ENCODE measurements at regions not wholly inside any gene's neighbourhood (a gene's known extent, or its start where the extent isn't known, plus 50 kb on each side); places are given as distances from the start of the nearest gene placed in this dataset.
"Not testable (repeated sequence)": the region's sequence is repeated elsewhere in the genome, so short reads cannot be mapped to it uniquely, and the experiment has no call there.

DNA sequence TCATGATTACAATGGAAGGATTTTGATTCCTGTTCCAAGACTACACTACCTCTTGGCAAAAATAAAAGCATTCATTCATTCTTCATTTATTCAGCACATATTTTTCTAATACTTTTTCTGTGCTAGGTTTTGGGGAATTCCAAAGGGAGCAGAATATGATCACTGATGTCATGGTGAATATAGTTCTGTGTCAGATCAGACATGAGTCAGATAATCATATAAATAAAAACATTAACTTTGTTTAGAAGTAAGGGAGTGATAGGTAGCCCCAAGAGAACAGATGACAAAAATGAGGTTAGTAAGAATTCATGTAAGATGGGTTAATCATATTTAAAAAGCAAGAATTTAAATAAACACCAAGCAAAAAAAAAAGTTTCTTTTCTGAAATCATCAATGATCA is 94.1 kb upstream of the RANBP6 start:
- no peaks in the 10 kb centered on the region for H3K4me1 ChIP-seq (ENCODE audit: control insufficient read depth, insufficient read depth, low read length, poor library complexity, severe bottlenecking)
- no peak for DNase-seq
- H3K4me3 ChIP-seq (ENCODE audit: insufficient read depth, low read depth, low read length, poor library complexity, severe bottlenecking), result no peak overlapping the region
- no peaks in the 10 kb centered on the region for H3K36me3 ChIP-seq (ENCODE audit: control insufficient read depth, insufficient read depth, low read length)
- no peaks in the 10 kb centered on the region for H3K27me3 ChIP-seq (replicated peaks; ENCODE audit: control insufficient read depth, insufficient read depth, low read length, poor library complexity, severe bottlenecking)
- no peak overlapping the region for H3K27ac ChIP-seq (ENCODE audit: insufficient read depth, low read length, poor library complexity, severe bottlenecking)
- H3K9me3 ChIP-seq (ENCODE audit: control insufficient read depth, low read length), result no peaks in the 10 kb centered on the region

DNA sequence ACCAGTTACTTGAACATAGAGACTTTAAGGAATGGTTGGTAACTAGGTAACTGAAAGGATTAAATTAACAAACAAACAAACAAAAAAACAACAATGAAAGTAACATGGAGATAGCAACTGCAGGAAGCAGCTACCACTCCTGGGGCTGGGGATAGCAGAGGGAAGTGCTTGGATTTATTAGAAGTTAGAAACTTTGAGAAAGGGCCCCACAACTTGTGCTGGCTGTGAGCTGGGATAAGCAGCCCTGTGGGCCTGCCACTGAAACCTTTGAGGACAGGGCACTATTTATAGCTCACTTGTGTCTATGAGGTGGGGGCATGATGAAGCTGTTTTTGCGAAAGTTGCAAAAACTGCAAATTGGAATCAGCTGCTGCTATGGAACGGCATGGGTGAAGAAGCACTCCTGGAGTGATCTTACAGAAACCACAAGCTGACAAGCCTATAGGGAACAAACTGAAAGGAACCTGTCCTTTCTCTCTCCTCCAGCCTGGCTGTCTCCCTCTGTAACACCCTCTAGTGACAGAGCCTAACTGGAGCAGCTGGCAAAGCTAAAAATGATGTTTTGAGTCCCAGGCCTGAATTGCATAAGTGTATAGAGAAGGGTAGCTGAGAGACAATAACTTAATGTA is 91.4 kb upstream of the RANBP6 start:
- Histone ChIP-seq H3K9me3 (ENCODE audit: control insufficient read depth, low read length) (no peaks in the 10 kb centered on the region), H3K4me1 (ENCODE audit: control insufficient read depth, insufficient read depth, low read length, poor library complexity, severe bottlenecking) (no peaks in the 10 kb centered on the region), H3K4me3 (ENCODE audit: insufficient read depth, low read depth, low read length, poor library complexity, severe bottlenecking) (no peak overlapping the region), H3K27me3 (replicated peaks; ENCODE audit: control insufficient read depth, insufficient read depth, low read length, poor library complexity, severe bottlenecking) (no peaks in the 10 kb centered on the region), H3K36me3 (ENCODE audit: control insufficient read depth, insufficient read depth, low read length) (no peaks in the 10 kb centered on the region), H3K27ac (ENCODE audit: insufficient read depth, low read length, poor library complexity, severe bottlenecking) (no peak overlapping the region)
- DNase-seq, result no peak

DNA sequence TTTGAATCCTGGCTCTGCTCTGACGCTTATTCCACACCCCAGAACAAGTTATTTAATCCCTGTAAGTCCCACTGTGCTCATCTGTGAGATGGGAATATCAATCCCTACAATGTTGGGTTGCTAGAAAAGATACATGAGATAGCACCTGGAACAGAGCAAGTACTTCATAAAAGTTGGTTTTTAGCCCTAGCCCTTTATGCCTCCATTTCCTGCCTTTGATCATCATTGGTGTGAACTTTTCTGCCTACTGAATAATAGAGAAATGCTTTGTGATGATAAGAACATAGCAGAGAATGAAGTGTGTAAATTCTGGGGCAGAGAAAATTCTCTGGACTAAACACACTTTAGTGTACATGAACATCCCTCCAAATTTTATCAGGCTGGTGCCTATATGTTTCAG is 90.3 kb upstream of the RANBP6 start:
- DNase-seq, result no peak

DNA sequence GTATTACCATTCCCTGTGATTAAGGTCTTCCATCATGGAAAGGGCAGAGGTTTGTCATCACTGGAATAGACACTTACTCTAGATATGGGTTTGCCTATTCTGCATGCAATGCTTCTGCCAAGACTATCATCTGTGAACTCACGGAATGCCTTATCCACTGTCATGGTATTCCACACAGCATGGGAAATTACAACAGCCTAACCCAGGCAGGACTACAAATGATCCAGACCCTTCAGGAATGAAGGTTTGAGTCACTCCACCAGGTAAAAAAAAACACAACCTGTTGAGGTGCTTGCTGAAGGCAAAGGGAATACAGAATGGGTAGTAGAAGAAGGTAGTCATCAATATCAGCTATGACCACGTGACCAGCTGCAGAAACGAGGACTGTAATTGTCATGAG is 89.0 kb upstream of the RANBP6 start:
- DNase-seq; H3K9me3 ChIP-seq (ENCODE audit: control insufficient read depth, low read length); H3K27ac ChIP-seq (ENCODE audit: insufficient read depth, low read length, poor library complexity, severe bottlenecking); H3K27me3 ChIP-seq (replicated peaks; ENCODE audit: control insufficient read depth, insufficient read depth, low read length, poor library complexity, severe bottlenecking); H3K4me1 ChIP-seq (ENCODE audit: control insufficient read depth, insufficient read depth, low read length, poor library complexity, severe bottlenecking); H3K4me3 ChIP-seq (ENCODE audit: insufficient read depth, low read depth, low read length, poor library complexity, severe bottlenecking); H3K36me3 ChIP-seq (ENCODE audit: control insufficient read depth, insufficient read depth, low read length): not testable (repeated sequence)

More for the DNA sequence above, 90.3 kb upstream of the RANBP6 start:
- Histone ChIP-seq H3K27ac (ENCODE audit: insufficient read depth, low read length, poor library complexity, severe bottlenecking) (no peak overlapping the region), H3K9me3 (ENCODE audit: control insufficient read depth, low read length) (no peaks in the 10 kb centered on the region), H3K4me3 (ENCODE audit: insufficient read depth, low read depth, low read length, poor library complexity, severe bottlenecking) (no peak overlapping the region), H3K36me3 (ENCODE audit: control insufficient read depth, insufficient read depth, low read length) (no peaks in the 10 kb centered on the region), H3K27me3 (replicated peaks; ENCODE audit: control insufficient read depth, insufficient read depth, low read length, poor library complexity, severe bottlenecking) (no peaks in the 10 kb centered on the region), H3K4me1 (ENCODE audit: control insufficient read depth, insufficient read depth, low read length, poor library complexity, severe bottlenecking) (no peaks in the 10 kb centered on the region)

DNA sequence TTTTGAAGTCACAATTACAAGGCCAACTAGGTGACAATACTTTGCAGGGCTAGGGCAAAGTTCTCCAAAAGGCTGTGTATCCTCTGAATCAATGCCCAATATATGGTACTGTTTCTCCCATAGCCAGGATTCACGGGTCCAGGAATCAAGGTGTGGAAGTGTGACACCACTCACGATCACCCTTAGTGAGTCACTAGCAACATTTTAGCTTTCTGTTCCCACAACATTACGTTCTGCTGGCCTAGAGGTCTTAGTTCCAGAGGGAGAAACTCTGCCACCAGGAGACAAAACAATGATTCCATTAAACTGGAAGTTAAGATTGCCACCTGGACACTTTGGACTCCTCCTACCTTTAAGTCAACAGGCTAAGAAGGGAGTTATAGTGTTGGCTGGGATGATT is 88.5 kb upstream of the RANBP6 start:
- DNase-seq; H3K36me3 ChIP-seq (ENCODE audit: control insufficient read depth, insufficient read depth, low read length); H3K4me1 ChIP-seq (ENCODE audit: control insufficient read depth, insufficient read depth, low read length, poor library complexity, severe bottlenecking); H3K9me3 ChIP-seq (ENCODE audit: control insufficient read depth, low read length); H3K4me3 ChIP-seq (ENCODE audit: insufficient read depth, low read depth, low read length, poor library complexity, severe bottlenecking); H3K27me3 ChIP-seq (replicated peaks; ENCODE audit: control insufficient read depth, insufficient read depth, low read length, poor library complexity, severe bottlenecking); H3K27ac ChIP-seq (ENCODE audit: insufficient read depth, low read length, poor library complexity, severe bottlenecking): not testable (repeated sequence)

DNA sequence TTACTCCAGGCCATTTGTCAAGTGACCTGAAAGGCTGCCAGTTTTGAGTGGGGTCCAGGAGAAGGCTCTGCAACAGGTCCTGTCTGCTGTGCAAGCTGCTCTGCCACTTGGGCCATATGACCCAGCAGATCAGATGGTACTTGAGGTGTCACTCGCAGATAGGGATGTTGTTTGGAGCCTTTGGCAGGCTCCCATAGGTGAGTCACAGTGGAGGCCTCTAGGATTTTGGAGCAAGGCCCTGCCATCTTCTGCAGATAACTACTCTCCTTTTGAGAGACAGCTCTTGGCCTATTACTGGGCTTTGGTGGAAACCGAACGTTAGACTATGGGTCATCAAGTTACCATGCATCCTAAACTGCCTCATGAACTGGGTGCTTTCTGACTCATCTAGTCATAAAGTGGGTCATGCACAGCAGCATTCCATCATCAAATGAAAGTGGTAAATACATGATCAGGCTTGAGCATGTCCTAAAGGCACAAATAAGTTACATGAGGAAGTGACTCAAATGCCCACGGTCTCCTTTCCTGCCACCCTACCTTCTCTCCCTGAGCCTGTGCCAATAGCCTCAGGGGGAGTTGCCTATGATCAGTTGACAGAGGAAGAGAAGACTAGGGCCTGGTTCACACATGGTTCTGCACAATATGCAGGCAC is 87.0 kb upstream of the RANBP6 start:
- not testable (repeated sequence) for H3K27ac ChIP-seq (ENCODE audit: insufficient read depth, low read length, poor library complexity, severe bottlenecking); H3K4me1 ChIP-seq (ENCODE audit: control insufficient read depth, insufficient read depth, low read length, poor library complexity, severe bottlenecking); H3K27me3 ChIP-seq (replicated peaks; ENCODE audit: control insufficient read depth, insufficient read depth, low read length, poor library complexity, severe bottlenecking); DNase-seq; H3K4me3 ChIP-seq (ENCODE audit: insufficient read depth, low read depth, low read length, poor library complexity, severe bottlenecking); H3K9me3 ChIP-seq (ENCODE audit: control insufficient read depth, low read length); H3K36me3 ChIP-seq (ENCODE audit: control insufficient read depth, insufficient read depth, low read length)

DNA sequence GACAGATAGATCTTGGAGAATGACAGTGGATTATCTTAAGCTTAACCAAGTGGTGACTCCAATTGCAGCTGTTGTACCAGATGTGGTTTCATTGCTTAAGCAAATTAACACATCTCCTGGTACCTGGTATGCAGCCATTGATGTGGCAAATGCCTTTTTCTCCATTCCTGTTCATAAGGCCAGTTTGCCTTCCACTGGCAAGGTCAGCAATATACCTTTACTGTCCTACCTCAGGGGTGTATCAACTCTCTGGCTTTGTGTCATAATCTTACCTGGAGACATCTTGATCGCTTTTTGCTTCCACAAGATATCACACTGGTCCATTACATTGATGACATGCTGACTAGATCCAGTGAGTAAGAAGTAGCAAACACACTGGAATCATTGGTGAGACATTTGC is 86.3 kb upstream of the RANBP6 start:
- not testable (repeated sequence) for H3K36me3 ChIP-seq (ENCODE audit: control insufficient read depth, insufficient read depth, low read length); DNase-seq; H3K9me3 ChIP-seq (ENCODE audit: control insufficient read depth, low read length); H3K27ac ChIP-seq (ENCODE audit: insufficient read depth, low read length, poor library complexity, severe bottlenecking); H3K4me3 ChIP-seq (ENCODE audit: insufficient read depth, low read depth, low read length, poor library complexity, severe bottlenecking); H3K4me1 ChIP-seq (ENCODE audit: control insufficient read depth, insufficient read depth, low read length, poor library complexity, severe bottlenecking); H3K27me3 ChIP-seq (replicated peaks; ENCODE audit: control insufficient read depth, insufficient read depth, low read length, poor library complexity, severe bottlenecking)

DNA sequence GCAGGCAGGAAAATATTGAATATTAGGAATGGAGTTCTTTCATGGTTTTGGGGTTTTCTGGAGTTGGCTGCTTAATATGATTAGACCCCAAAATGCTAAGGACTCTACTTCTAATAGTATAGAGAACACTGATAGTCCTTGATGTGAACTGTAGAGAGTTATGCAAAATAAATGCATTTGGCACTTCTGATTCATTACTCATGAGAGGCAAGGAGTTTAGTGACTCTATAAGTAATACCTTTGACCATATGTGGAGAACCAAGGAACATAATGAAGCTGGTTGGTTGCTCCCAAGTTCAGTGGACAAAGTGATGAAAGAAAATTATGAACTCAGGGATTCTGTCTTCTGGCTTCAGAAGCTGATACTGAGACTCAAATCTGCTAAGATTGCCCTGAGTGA is 83.9 kb upstream of the RANBP6 start:
- H3K36me3 ChIP-seq (ENCODE audit: control insufficient read depth, insufficient read depth, low read length); H3K9me3 ChIP-seq (ENCODE audit: control insufficient read depth, low read length); H3K27ac ChIP-seq (ENCODE audit: insufficient read depth, low read length, poor library complexity, severe bottlenecking); H3K27me3 ChIP-seq (replicated peaks; ENCODE audit: control insufficient read depth, insufficient read depth, low read length, poor library complexity, severe bottlenecking); H3K4me1 ChIP-seq (ENCODE audit: control insufficient read depth, insufficient read depth, low read length, poor library complexity, severe bottlenecking); DNase-seq; H3K4me3 ChIP-seq (ENCODE audit: insufficient read depth, low read depth, low read length, poor library complexity, severe bottlenecking): not testable (repeated sequence)

DNA sequence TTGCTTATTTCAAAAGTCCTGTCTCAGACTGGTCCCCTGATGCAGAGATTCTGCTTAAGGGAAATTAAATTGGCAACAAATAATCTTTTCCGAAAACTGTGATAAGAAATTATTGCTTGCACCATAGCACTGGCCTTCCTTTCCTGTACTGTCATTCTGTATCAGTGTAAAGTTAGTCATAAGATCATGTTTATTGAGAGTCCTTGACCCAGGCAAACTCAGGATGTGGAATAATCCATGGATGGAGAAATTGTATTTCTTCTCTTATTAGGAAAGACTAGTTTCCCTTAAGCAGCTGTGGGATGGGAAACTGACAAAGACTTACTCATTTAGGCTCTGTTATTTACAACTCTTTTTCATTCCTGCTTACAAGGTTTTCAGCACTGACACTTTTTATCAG is 83.0 kb upstream of the RANBP6 start:
- Histone ChIP-seq H3K36me3 (ENCODE audit: control insufficient read depth, insufficient read depth, low read length) (no peaks in the 10 kb centered on the region), H3K4me1 (ENCODE audit: control insufficient read depth, insufficient read depth, low read length, poor library complexity, severe bottlenecking) (no peaks in the 10 kb centered on the region), H3K4me3 (ENCODE audit: insufficient read depth, low read depth, low read length, poor library complexity, severe bottlenecking) (no peak overlapping the region), H3K9me3 (ENCODE audit: control insufficient read depth, low read length) (no peaks in the 10 kb centered on the region), H3K27ac (ENCODE audit: insufficient read depth, low read length, poor library complexity, severe bottlenecking) (no peak overlapping the region), H3K27me3 (replicated peaks; ENCODE audit: control insufficient read depth, insufficient read depth, low read length, poor library complexity, severe bottlenecking) (no peaks in the 10 kb centered on the region)
- no peak for DNase-seq

DNA sequence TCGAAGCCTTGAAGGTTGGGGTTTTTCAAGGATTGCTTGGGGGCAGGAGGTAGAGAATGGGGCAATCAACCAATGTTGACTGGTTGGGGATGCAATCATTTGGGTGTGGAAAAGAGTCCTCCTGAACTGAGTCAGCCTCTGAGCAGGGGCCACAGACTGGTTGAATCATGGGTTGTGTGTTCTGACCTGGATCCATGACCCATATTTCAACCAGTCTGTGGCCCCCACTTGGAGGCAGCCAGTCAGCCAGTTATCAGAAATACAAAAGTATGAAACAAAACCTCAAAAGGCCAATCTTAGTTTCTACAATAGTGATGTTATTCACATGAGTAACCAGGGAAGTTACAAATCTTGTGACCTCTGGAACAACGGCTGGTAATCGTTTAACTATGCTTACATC is 81.4 kb upstream of the RANBP6 start:
- Histone ChIP-seq H3K9me3 (ENCODE audit: control insufficient read depth, low read length) (no peaks in the 10 kb centered on the region), H3K36me3 (ENCODE audit: control insufficient read depth, insufficient read depth, low read length) (no peaks in the 10 kb centered on the region), H3K27ac (ENCODE audit: insufficient read depth, low read length, poor library complexity, severe bottlenecking) (no peak overlapping the region), H3K27me3 (replicated peaks; ENCODE audit: control insufficient read depth, insufficient read depth, low read length, poor library complexity, severe bottlenecking) (no peaks in the 10 kb centered on the region), H3K4me1 (ENCODE audit: control insufficient read depth, insufficient read depth, low read length, poor library complexity, severe bottlenecking) (no peaks in the 10 kb centered on the region), H3K4me3 (ENCODE audit: insufficient read depth, low read depth, low read length, poor library complexity, severe bottlenecking) (no peak overlapping the region)
- DNase-seq, result no peak
